Stimulated activated CD4-positive, alpha-beta T cell treated with anti-CD3 and anti-CD28 coated beads, Interleukin-4, amount 100 ng/mL, for 4 hours (primary cell): ENCODE measurements at regions not wholly inside any gene's neighbourhood (a gene's known extent, or its start where the extent isn't known, plus 50 kb on each side); places are given as distances from the start of the nearest gene placed in this dataset.

Experiments
- DNase-seq, 2 experiments: peaks; one replicate each; pipeline ENCODE4 v3.0.0-alpha.2; 2020

DNA sequence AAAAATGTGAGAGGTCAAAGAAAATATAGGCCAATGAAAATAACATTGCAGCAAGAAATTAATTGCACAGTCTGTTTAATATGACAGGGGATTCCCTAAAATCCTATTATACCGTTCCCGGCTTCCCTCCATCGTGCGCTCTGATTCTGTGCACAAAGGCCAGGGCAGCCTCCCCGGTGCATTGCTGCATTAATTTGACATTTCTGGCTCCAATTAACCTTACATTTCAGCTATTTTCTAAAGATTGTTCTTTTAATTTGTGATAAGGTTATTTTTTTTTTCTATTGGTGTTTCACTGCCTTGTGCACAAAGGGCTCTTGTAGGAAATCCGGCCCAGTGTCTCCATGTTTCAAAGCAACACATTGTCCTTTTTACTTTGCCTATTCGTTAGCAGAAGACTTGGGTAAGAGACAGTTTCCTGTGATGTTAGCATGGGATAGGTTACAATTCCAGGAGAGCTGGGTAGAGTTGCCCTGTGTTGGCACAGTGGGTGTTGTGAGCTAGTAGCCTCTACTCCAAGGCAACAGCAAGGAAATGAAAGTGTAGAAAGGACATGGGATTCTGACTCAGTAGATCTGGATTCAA is 257.3 kb upstream of the IGF1R start:
- no peak for DNase-seq

GRCh38 chr15:98391568-98391967 is 256.8 kb upstream of the IGF1R start:
- DNase-seq, result no peak

GRCh38 chr15:98393471-98393870 is 254.9 kb upstream of the IGF1R start:
- no peak for DNase-seq

- DNase-seq, result no peak
Observed at GRCh38 chr15:98394546-98394945, 253.8 kb upstream of the IGF1R start.

DNA sequence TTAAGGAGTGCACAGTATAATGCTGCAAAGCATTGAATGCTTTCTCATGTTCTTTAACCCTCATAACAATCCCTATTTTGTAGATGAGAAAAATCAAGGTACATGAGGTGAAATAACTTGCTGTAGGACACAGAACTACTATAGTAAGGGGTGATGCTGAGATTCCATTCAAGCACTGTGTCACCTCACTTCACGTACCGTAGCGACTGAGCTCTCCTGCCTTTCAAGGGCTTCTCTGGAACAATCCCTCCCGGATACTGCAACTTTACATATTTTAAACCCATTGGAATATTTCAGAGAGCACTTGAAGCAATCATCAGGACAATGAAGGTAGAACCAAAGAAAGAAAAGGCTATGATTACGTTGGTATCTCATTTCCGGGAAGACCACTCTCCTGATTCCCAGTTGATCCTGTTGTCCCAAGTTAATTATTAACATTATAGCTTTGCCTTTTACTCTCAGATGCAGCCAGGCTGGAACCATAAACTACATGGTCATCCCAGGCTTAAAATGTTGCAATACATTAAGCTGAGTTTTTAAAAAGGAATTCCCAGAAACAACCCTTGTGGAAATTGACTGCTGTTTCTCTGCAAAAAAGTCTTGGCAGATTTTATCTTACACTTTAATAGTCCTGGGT is 252.2 kb upstream of the IGF1R start:
- DNase-seq, result no peak

GRCh38 chr15:98397419-98397818 is 250.9 kb upstream of the IGF1R start:
- no peak for DNase-seq

GRCh38 chr15:98398056-98398455 is 250.3 kb upstream of the IGF1R start:
- no peak for DNase-seq

DNA sequence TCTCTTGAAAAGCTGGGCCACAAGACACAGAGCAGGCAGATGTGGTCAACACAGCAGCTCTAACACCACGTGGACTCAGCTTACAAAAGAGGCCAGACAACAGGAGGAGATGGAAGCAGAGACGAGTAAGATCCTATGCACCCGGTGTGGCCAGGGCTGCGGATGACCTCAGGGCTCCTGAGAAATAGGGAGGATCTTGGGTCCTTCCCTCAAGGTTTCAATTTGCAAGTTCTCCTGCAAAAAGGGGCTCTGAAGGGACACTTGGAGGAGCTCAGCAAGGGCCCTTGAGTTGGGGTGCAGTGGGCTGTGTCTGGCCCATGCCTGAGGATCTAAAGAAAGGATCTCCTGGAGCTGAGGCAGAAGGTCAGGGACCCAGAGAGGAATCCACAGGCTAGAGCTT is 249.5 kb upstream of the IGF1R start:
- no peak for DNase-seq

- DNase-seq, result no peak
Observed at GRCh38 chr15:98400120-98400519, 248.2 kb upstream of the IGF1R start.

GRCh38 chr15:98401029-98401428 is 247.3 kb upstream of the IGF1R start:
- no peak for DNase-seq

DNA sequence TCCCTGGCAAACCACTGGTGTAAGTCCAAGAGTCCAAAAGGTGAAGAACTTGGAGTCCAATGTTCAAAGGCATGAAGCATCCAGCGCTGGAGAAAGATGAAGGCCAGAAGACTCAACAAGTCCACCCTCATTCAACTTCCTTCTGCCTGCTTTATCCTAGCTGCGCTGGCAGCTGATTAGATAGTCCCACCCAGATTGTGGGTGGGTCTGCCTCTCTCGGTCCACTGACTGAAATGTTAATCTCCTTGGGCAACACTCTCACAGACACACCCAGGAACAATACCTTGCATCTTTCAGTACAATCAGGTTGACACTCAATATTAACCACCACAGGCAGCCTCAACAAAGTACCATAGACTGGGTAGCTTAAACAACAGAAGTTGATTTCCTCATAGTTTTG is 245.9 kb upstream of the IGF1R start:
- DNase-seq, result no peak

GRCh38 chr15:98403169-98403568 is 245.2 kb upstream of the IGF1R start:
- DNase-seq, result no peak

- no peak for DNase-seq
Observed at GRCh38 chr15:98403569-98403968, 244.8 kb upstream of the IGF1R start.

DNA sequence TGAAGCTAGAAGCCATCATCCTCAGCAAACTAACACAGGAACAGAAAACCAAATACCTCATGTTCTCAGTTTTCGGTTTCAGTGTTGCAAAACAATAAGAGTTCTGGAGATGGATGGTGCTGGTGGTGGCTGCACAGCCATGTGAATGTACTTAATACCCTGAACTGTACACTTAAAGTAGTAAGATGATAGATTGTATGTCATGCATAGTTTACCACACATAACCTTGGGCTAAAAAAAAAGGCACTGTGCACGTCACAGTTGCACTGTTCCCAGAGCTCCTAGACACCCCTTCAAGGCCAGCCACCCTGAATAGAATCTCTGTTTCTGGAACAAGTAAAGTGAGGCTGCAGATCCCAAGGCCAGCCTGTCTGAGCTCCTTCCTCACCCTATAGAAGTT is 243.3 kb upstream of the IGF1R start:
- DNase-seq, result no peak

- DNase-seq, result no peak
Observed at GRCh38 chr15:98408231-98408630, 240.1 kb upstream of the IGF1R start.

GRCh38 chr15:98410328-98410727 is 238.0 kb upstream of the IGF1R start:
- no peak for DNase-seq

GRCh38 chr15:98412852-98413251 is 235.5 kb upstream of the IGF1R start:
- DNase-seq, result no peak

DNA sequence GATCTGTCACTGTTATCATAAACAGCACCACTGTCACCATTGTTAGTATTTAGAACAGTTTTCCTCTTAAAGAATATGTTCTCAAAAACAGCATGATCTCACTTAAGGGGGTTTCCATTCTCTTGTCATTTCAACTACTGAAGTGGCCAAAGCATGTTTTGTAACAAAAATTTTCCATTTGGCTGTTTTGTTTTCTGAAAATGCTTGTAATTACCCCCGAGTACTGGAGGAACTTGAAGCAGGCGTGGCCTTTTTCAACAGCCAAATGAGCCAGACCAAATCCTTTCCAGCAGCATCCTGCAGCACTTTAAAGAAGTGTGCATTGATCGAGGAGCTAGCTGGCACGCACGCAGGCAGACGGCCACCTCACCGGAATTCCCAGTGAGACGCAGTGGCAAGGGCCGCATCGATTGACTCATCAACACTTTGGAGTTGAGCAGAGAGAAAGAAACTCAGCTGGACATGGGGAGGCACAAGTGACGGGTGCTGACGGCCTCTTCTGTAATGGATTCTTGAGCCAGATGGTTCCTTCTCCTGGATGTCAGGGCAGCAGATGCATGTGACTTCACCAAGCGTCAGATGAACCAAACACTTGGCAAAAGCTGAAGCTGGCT is 234.3 kb upstream of the IGF1R start:
- no peak for DNase-seq

- DNase-seq, result no peak
Observed at GRCh38 chr15:98416222-98416855, 232.0 kb upstream of the IGF1R start.

DNA sequence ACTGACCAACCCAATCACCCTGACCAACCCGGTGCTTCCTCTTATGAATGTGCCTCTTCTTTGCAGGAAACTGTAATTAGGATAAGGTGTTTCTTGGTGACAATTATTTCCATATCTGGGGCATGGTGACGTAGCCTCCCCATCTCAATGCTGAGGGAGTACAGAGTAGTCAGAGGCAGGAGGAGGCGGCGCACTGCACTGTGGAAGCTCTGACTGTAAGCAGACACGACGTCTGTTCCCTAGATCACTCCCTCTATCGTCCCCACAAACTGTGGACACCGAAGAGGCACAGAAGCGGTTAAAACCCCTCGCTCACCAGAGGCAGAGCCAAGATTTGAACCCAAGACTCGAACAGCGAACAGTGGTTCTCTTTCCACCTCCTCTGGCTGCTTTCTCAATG is 231.0 kb upstream of the IGF1R start:
- DNase-seq, result no peak

DNA sequence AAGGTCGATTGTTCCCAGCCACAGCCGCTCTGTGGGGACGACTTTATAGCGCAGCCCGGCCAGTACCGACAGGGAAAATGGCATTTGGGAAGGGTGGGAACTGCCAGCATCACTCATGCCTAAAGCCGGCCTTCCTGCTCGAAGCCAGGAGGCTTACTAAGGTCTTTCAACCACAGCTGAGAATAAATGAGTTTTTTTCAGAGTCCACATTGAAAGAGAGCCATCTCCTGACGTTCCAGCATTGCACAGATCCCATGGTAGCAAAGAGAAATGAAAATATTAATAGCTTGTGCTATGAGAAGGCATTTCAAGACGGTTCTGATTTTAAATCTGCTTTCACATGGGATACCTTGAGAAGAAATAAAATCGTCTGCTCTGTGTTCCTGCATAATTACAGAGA is 230.2 kb upstream of the IGF1R start:
- no peak for DNase-seq

DNA sequence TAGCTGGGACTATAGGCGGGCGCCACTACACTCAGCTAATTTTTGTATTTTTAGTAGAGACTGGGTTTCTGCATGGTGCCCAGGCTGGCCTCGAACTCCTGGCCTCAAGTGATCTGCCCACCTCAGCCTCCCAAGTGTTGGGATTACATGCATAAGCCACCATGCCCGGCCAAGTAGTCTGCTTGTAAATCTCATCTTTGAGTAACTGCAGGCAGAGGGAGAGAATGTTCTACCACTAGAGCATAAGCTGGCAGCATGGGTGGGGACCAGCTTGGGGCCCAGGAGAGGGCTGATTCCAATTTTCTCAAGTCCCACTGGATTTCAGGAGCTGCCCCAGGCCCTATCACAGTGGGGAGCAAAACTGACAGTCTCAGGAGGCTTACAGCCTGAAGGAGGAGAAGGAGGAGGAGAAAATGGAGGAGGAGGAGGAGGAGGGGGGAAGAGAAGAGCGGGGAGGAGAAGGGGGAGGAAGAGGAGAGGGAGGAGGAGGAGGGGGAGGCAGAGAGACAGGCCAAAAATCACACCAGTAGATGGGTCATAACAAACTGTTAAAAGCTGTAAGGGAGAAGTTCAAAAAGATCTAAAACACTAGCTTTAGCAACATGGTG is 229.1 kb upstream of the IGF1R start:
- DNase-seq, result no peak

GRCh38 chr15:98420837-98421236 is 227.5 kb upstream of the IGF1R start:
- no peak for DNase-seq
